ENCODE measurements at regions not wholly inside any gene's neighbourhood (a gene's known extent, or its start where the extent isn't known, plus 50 kb on each side); places are given as distances from the start of the nearest gene placed in this dataset.

GRCh38 chr6:147770221-147770620, 261.7 kb downstream of the SAMD5 start:
- no peak for TF ChIP-seq CTCF (IDR thresholded peaks at IDR 0.05)
- no peak for TF ChIP-seq ZFX (IDR thresholded peaks at IDR 0.05; ENCODE audit: borderline replicate concordance)
